Panc1 (cell line): ENCODE measurements at regions not wholly inside any gene's neighbourhood (a gene's known extent, or its start where the extent isn't known, plus 50 kb on each side); places are given as distances from the start of the nearest gene placed in this dataset.

Experiments
- ATAC-seq: fragments of 200-7000 bp; cut with Tn5 transposase; 2 replicates; pipeline ENCODE4 v1.9.1; 2020; ENCODE audit warnings: mild to moderate bottlenecking, moderate library complexity
- BruUV-seq: library from RNA; stranded (reverse); fragments of 400-500 nt; replicated peaks from 2 replicates; lab custom pipeline; 2021; lab: Mats Ljungman, UMichigan
- CTCF ChIA-PET: fragments of 300-600 bp; sonication (Branson Sonifier 250); formaldehyde crosslinking; loops from one replicate; lab custom pipeline; 2022; ENCODE audit warnings: antibody characterized with exemption; lab: Charles Lee
- POLR2A ChIA-PET: fragments of 300-600 bp; sonication (Branson Sonifier 250); formaldehyde crosslinking; loops from one replicate; lab custom pipeline; 2022; ENCODE audit warnings: antibody characterized with exemption; lab: Charles Lee
- DNase-seq: peaks from one replicate; pipeline ENCODE4 v3.0.0-alpha.2; 2010; ENCODE audit warnings: low read depth, low spot score
- H3K27ac ChIP-seq: 2 replicates; pipeline ENCODE4 v1.5.1; 2011; ENCODE audit warnings: mild to moderate bottlenecking, low read length, inconsistent platforms
- H3K27me3 ChIP-seq: fragments of 200-500 bp; sonication (Bioruptor generic); 2 replicates; pipeline ENCODE4 v1.6.0; 2014; ENCODE audit warnings: low read length, inconsistent platforms; ENCODE audit not compliant: control insufficient read depth, insufficient read depth
- H3K36me3 ChIP-seq: fragments of 200-500 bp; sonication (Bioruptor generic); 2 replicates; pipeline ENCODE4 v1.5.1; 2014; ENCODE audit warnings: inconsistent platforms, mild to moderate bottlenecking, low read length, moderate library complexity; ENCODE audit not compliant: control insufficient read depth, insufficient read depth
- H3K4me1 ChIP-seq: 2 replicates; pipeline ENCODE4 v1.5.1; 2011; ENCODE audit warnings: inconsistent platforms, mild to moderate bottlenecking, low read length, moderate library complexity; ENCODE audit not compliant: control insufficient read depth, insufficient read depth
- H3K4me3 ChIP-seq, 2 experiments: 2 replicates each; pipeline ENCODE4 v1.5.1; 2011 to 2012; ENCODE audit warnings: low read depth in 2 of 2, low read length in 2 of 2, mild to moderate bottlenecking in 2 of 2, inconsistent platforms in 1 of 2, moderate library complexity in 1 of 2
- H3K9me3 ChIP-seq: fragments of 200-500 bp; sonication (Bioruptor generic); 2 replicates; pipeline ENCODE4 v1.5.1; 2014; ENCODE audit warnings: low read depth, mild to moderate bottlenecking, inconsistent platforms, low read length, moderate library complexity; ENCODE audit not compliant: control insufficient read depth, insufficient read depth
- CTCF ChIP-seq: fragments of 450-650 bp; IDR thresholded peaks from 2 replicates; pipeline ENCODE4 v1.5.1; 2017; ENCODE audit warnings: mild to moderate bottlenecking
- POLR2AphosphoS5 ChIP-seq: IDR thresholded peaks from 2 replicates; pipeline ENCODE4 v1.6.1; 2012; ENCODE audit warnings: mild to moderate bottlenecking, low read depth, low read length, moderate library complexity
- REST ChIP-seq, 2 experiments: IDR thresholded peaks; 2 replicates each; pipeline ENCODE4 v1.6.1; 2011 to 2012; ENCODE audit warnings: low read depth in 2 of 2, control low read depth in 1 of 2, low read length in 1 of 2, mild to moderate bottlenecking in 1 of 2, moderate library complexity in 1 of 2; ENCODE audit not compliant: insufficient read depth in 1 of 2
- SIN3A ChIP-seq: IDR thresholded peaks from 2 replicates; pipeline ENCODE4 v1.6.1; 2012; ENCODE audit warnings: low read depth, mild to moderate bottlenecking, low read length, moderate library complexity, borderline replicate concordance; ENCODE audit not compliant: insufficient read depth
- TCF7L2 ChIP-seq: IDR thresholded peaks from 2 replicates; pipeline ENCODE4 v1.6.1; 2011; ENCODE audit warnings: mild to moderate bottlenecking, low read depth, low read length, inconsistent platforms
- in situ Hi-C: cut with HindIII; loops from 2 replicates; pipeline ENCODE4 v1.10.0; 2016; ENCODE audit warnings: low sequenced_read_pairs, low pct_unique_long_range_greater_than_20kb
- intact Hi-C: fragments of 100-400 bp; cut with micrococcal nuclease; formaldehyde crosslinking; loops from one replicate; pipeline ENCODE4 v1.10.0; 2022; ENCODE audit not compliant: unreplicated experiment

GRCh38 chr14:71198687-71199086, 291.4 kb downstream of the PCNX1 start:
- BruUV-seq: no TSS peak
- no peaks in the 10 kb centered on the region for H3K9me3 ChIP-seq
- no peaks in the 10 kb centered on the region for H3K36me3 ChIP-seq
- H3K27me3 ChIP-seq: no peaks in the 10 kb centered on the region
- CTCF ChIA-PET: no interaction called here
- TF ChIP-seq TCF7L2 (no peak), CTCF (no peak), SIN3A (no peak), POLR2AphosphoS5 (no peak), REST (IDR thresholded peaks at IDR 0.05; ENCODE audit: insufficient read depth in 1 of 2, low read depth in 2 of 2, low read length in 1 of 2) (no peak)
- H3K4me1 ChIP-seq: no peaks in the 10 kb centered on the region
- H3K27ac ChIP-seq: no peak overlapping the region
- POLR2A ChIA-PET: no interaction called here
- DNase-seq: no peak
- in situ Hi-C loops: no loop called here
- ATAC-seq: no peak
- no peak overlapping the region for H3K4me3 ChIP-seq
- intact Hi-C loops: no loop called here

- no peak overlapping the region for H3K4me3 ChIP-seq
- no peaks in the 10 kb centered on the region for H3K4me1 ChIP-seq
- intact Hi-C loops (no loop called here), in situ Hi-C loops (no loop called here)
- ChIA-PET CTCF (no interaction called here), POLR2A (no interaction called here)
- no peaks in the 10 kb centered on the region for H3K9me3 ChIP-seq
- H3K27me3 ChIP-seq: no peaks in the 10 kb centered on the region
- no peaks in the 10 kb centered on the region for H3K36me3 ChIP-seq
- BruUV-seq: no TSS peak
- no peak overlapping the region for H3K27ac ChIP-seq
- DNase-seq (no peak), ATAC-seq (no peak)
- TF ChIP-seq POLR2AphosphoS5 (no peak), REST (IDR thresholded peaks at IDR 0.05; ENCODE audit: insufficient read depth in 1 of 2, low read depth in 2 of 2, low read length in 1 of 2) (no peak), TCF7L2 (no peak), SIN3A (no peak), CTCF (no peak)
Measured at GRCh38 chr14:71201840-71202239, 294.6 kb downstream of the PCNX1 start.
